ENCODE measurements at regions not wholly inside any gene's neighbourhood (a gene's known extent, or its start where the extent isn't known, plus 50 kb on each side); places are given as distances from the start of the nearest gene placed in this dataset.

- H3K9me1 ChIP-seq (replicated peaks; ENCODE audit: control insufficient read depth, extremely low read depth, insufficient read depth, low read length): no peaks in the 10 kb centered on the region
- no peak overlapping the region for H3K27ac ChIP-seq (ENCODE audit: insufficient read depth, low read depth, low read length)
- no peak overlapping the region for H3K4me3 ChIP-seq (replicated peaks in 1 of 3; ENCODE audit: insufficient read depth in 1 of 3, low read depth in 1 of 3, low read length in 3 of 3)
- FAIRE-seq (no peak), DNase-seq (ENCODE audit: low read depth, low spot score) (no peak)
- H3K9ac ChIP-seq (replicated peaks; ENCODE audit: extremely low read depth, insufficient read depth, low read length): no peak overlapping the region
- no peaks in the 10 kb centered on the region for H3K9me3 ChIP-seq (replicated peaks; ENCODE audit: control insufficient read depth, insufficient read depth, low read length)
- intact Hi-C loops (cut with micrococcal nuclease): no loop called here
- no peak overlapping the region for H3K4me2 ChIP-seq (ENCODE audit: insufficient read depth, low read length)
- POLR2A ChIA-PET: no interaction called here
- H3K79me2 ChIP-seq (ENCODE audit: control insufficient read depth, insufficient read depth, low read length): no peaks in the 10 kb centered on the region
- H4K20me1 ChIP-seq (replicated peaks; ENCODE audit: control insufficient read depth, extremely low read depth, insufficient read depth, low read length): no peaks in the 10 kb centered on the region
- TF ChIP-seq POLR2A (IDR thresholded peaks at IDR 0.05; ENCODE audit: low read depth, low read length): no peak
- TF ChIP-seq MYC (IDR thresholded peaks at IDR 0.05; ENCODE audit: low read depth, low read length): no peak
- TF ChIP-seq FOS (IDR thresholded peaks at IDR 0.05; ENCODE audit: borderline replicate concordance, insufficient read depth, low read length): no peak
- TF ChIP-seq JUN (IDR thresholded peaks at IDR 0.05; ENCODE audit: borderline replicate concordance, insufficient read depth, insufficient read length, low read depth): no peak
- TF ChIP-seq CTCF (IDR thresholded peaks at IDR 0.05; ENCODE audit: extremely low read depth in 1 of 2, insufficient read depth in 1 of 2, low read depth in 1 of 2, low read length in 2 of 2): no peak
- TF ChIP-seq GATA2 (IDR thresholded peaks at IDR 0.05; ENCODE audit: insufficient read depth, insufficient read length, low read depth, low read length): no peak
- TF ChIP-seq POLR2AphosphoS5 (IDR thresholded peaks at IDR 0.05; ENCODE audit: insufficient read depth, low read depth, low read length): no peak
- no peak for TF ChIP-seq EZH2 (IDR thresholded peaks at IDR 0.05; ENCODE audit: borderline replicate concordance, low read depth, low read length, severe bottlenecking)
- TF ChIP-seq MAX (IDR thresholded peaks at IDR 0.05; ENCODE audit: insufficient read depth, insufficient read length): no peak
- H3K27me3 ChIP-seq (ENCODE audit: control insufficient read depth in 2 of 2, insufficient read depth in 2 of 2, low read length in 2 of 2): no peaks in the 10 kb centered on the region
- dilution Hi-C loops (cut with MboI; ENCODE audit: extremely low pct_ligation_motif_present, low sequenced_read_pairs): no loop called here
- CTCF ChIA-PET: no interaction called here
- no peaks in the 10 kb centered on the region for H3K4me1 ChIP-seq (ENCODE audit: control insufficient read depth, extremely low read depth, insufficient read depth, low read length)
- H3K36me3 ChIP-seq (ENCODE audit: control insufficient read depth in 2 of 2, extremely low read depth in 1 of 2, insufficient read depth in 2 of 2, low read length in 2 of 2): no peaks in the 10 kb centered on the region
- BruUV-seq (replicated peaks): no TSS peak
- H2AFZ ChIP-seq (ENCODE audit: low read depth, low read length): no peak overlapping the region
Observed at GRCh38 chr7:42479452-42479815, 242.4 kb upstream of the GLI3 start.
